ENCODE measurements at regions not wholly inside any gene's neighbourhood (a gene's known extent, or its start where the extent isn't known, plus 50 kb on each side); places are given as distances from the start of the nearest gene placed in this dataset.

- Mint-ChIP-seq H3K27me3 (no peaks in the 10 kb centered on the region), H3K9me3 (peaks cover 34% of the 10 kb centered on the region), H3K27ac (ENCODE audit: low read depth) (no peak overlapping the region), H3K4me3 (no peak overlapping the region), H3K36me3 (ENCODE audit: insufficient read depth) (peaks cover 2% of the 10 kb centered on the region), H3K4me1 (no peaks in the 10 kb centered on the region)
- no peak for ATAC-seq (replicated peaks; ENCODE audit: extremely low read depth, poor library complexity, severe bottlenecking)
- DNase-seq (ENCODE audit: low spot score in 2 of 2): no peak
Observed at GRCh38 chr6:114576330-114576729, 233.5 kb upstream of the HS3ST5 start.

- Mint-ChIP-seq H3K4me3 (no peak overlapping the region), H3K9me3 (peaks cover 24% of the 10 kb centered on the region)
Observed at GRCh38 chr6:114569669-114570068, 226.8 kb upstream of the HS3ST5 start.

GRCh38 chr6:114564302-114564933, 221.6 kb upstream of the HS3ST5 start:
- Mint-ChIP-seq H3K9me3 (peaks cover 32% of the 10 kb centered on the region), H3K36me3 (ENCODE audit: insufficient read depth) (no peaks in the 10 kb centered on the region), H3K4me1 (no peaks in the 10 kb centered on the region), H3K27me3 (no peaks in the 10 kb centered on the region), H3K27ac (ENCODE audit: low read depth) (no peak overlapping the region), H3K4me3 (no peak overlapping the region)
- no peak for ATAC-seq (replicated peaks; ENCODE audit: extremely low read depth, poor library complexity, severe bottlenecking)
- DNase-seq (ENCODE audit: low spot score in 2 of 2): no peak

More at GRCh38 chr6:114569669-114570068, 226.8 kb upstream of the HS3ST5 start:
- ATAC-seq (replicated peaks; ENCODE audit: extremely low read depth, poor library complexity, severe bottlenecking): no peak
- Mint-ChIP-seq H3K36me3 (ENCODE audit: insufficient read depth) (no peaks in the 10 kb centered on the region), H3K27ac (ENCODE audit: low read depth) (no peak overlapping the region), H3K4me1 (no peaks in the 10 kb centered on the region), H3K27me3 (no peaks in the 10 kb centered on the region)
- DNase-seq (ENCODE audit: low spot score in 2 of 2): no peak

- no peak overlapping the region for H3K4me3 Mint-ChIP-seq
- DNase-seq (ENCODE audit: low spot score in 2 of 2) (no peak), ATAC-seq (replicated peaks; ENCODE audit: extremely low read depth, poor library complexity, severe bottlenecking) (no peak)
- no peaks in the 10 kb centered on the region for H3K36me3 Mint-ChIP-seq (ENCODE audit: insufficient read depth)
- no peak overlapping the region for H3K27ac Mint-ChIP-seq (ENCODE audit: low read depth)
- H3K4me1 Mint-ChIP-seq: no peaks in the 10 kb centered on the region
- no peaks in the 10 kb centered on the region for H3K27me3 Mint-ChIP-seq
- H3K9me3 Mint-ChIP-seq: peaks cover 18% of the 10 kb centered on the region
Observed at GRCh38 chr6:114559419-114559818, 216.6 kb upstream of the HS3ST5 start.

- no peak for DNase-seq (ENCODE audit: low spot score in 2 of 2)
- no peak for ATAC-seq (replicated peaks; ENCODE audit: extremely low read depth, poor library complexity, severe bottlenecking)
- Mint-ChIP-seq H3K4me3 (no peak overlapping the region), H3K27me3 (no peaks in the 10 kb centered on the region), H3K9me3 (peaks cover 11% of the 10 kb centered on the region), H3K27ac (ENCODE audit: low read depth) (no peak overlapping the region), H3K36me3 (ENCODE audit: insufficient read depth) (no peaks in the 10 kb centered on the region), H3K4me1 (no peaks in the 10 kb centered on the region)
Observed at GRCh38 chr6:114558153-114558552, 215.3 kb upstream of the HS3ST5 start.

GRCh38 chr6:114556846-114557488, 214.1 kb upstream of the HS3ST5 start:
- H3K27me3 Mint-ChIP-seq: no peaks in the 10 kb centered on the region
- H3K9me3 Mint-ChIP-seq: peaks cover 21% of the 10 kb centered on the region
- H3K4me3 Mint-ChIP-seq: no peak overlapping the region
- no peaks in the 10 kb centered on the region for H3K36me3 Mint-ChIP-seq (ENCODE audit: insufficient read depth)
- H3K4me1 Mint-ChIP-seq: no peaks in the 10 kb centered on the region
- H3K27ac Mint-ChIP-seq (ENCODE audit: low read depth): no peak overlapping the region
- no peak for DNase-seq (ENCODE audit: low spot score in 2 of 2)
- no peak for ATAC-seq (replicated peaks; ENCODE audit: extremely low read depth, poor library complexity, severe bottlenecking)

GRCh38 chr6:114550316-114550715, 207.5 kb upstream of the HS3ST5 start:
- Mint-ChIP-seq H3K9me3 (peaks cover 25% of the 10 kb centered on the region), H3K36me3 (ENCODE audit: insufficient read depth) (no peaks in the 10 kb centered on the region), H3K4me3 (no peak overlapping the region), H3K27ac (ENCODE audit: low read depth) (no peak overlapping the region), H3K27me3 (no peaks in the 10 kb centered on the region), H3K4me1 (no peaks in the 10 kb centered on the region)
- DNase-seq (ENCODE audit: low spot score in 2 of 2) (no peak), ATAC-seq (replicated peaks; ENCODE audit: extremely low read depth, poor library complexity, severe bottlenecking) (no peak)

- DNase-seq (ENCODE audit: low spot score in 2 of 2): no peak
- no peak for ATAC-seq (replicated peaks; ENCODE audit: extremely low read depth, poor library complexity, severe bottlenecking)
- Mint-ChIP-seq H3K4me1 (no peaks in the 10 kb centered on the region), H3K27me3 (no peaks in the 10 kb centered on the region), H3K36me3 (ENCODE audit: insufficient read depth) (peaks cover 1% of the 10 kb centered on the region), H3K27ac (ENCODE audit: low read depth) (no peak overlapping the region), H3K9me3 (peaks cover 14% of the 10 kb centered on the region), H3K4me3 (no peak overlapping the region)
Observed at GRCh38 chr6:114543696-114544095, 200.9 kb upstream of the HS3ST5 start.

GRCh38 chr6:114541794-114542193, 199.0 kb upstream of the HS3ST5 start:
- no peak overlapping the region for H3K27ac Mint-ChIP-seq (ENCODE audit: low read depth)
- H3K27me3 Mint-ChIP-seq: no peaks in the 10 kb centered on the region

GRCh38 chr6:114537977-114538376, 195.2 kb upstream of the HS3ST5 start:
- Mint-ChIP-seq H3K27ac (ENCODE audit: low read depth) (no peak overlapping the region), H3K4me3 (no peak overlapping the region), H3K4me1 (no peaks in the 10 kb centered on the region), H3K36me3 (ENCODE audit: insufficient read depth) (peaks cover 1% of the 10 kb centered on the region), H3K27me3 (no peaks in the 10 kb centered on the region), H3K9me3 (peaks cover 10% of the 10 kb centered on the region)
- DNase-seq (ENCODE audit: low spot score in 2 of 2) (no peak), ATAC-seq (replicated peaks; ENCODE audit: extremely low read depth, poor library complexity, severe bottlenecking) (no peak)

More at GRCh38 chr6:114541794-114542193, 199.0 kb upstream of the HS3ST5 start:
- peaks cover 18% of the 10 kb centered on the region for H3K9me3 Mint-ChIP-seq
- no peaks in the 10 kb centered on the region for H3K4me1 Mint-ChIP-seq
- ATAC-seq (replicated peaks; ENCODE audit: extremely low read depth, poor library complexity, severe bottlenecking) (no peak), DNase-seq (ENCODE audit: low spot score in 2 of 2) (no peak)
- H3K36me3 Mint-ChIP-seq (ENCODE audit: insufficient read depth): peaks cover 1% of the 10 kb centered on the region
- H3K4me3 Mint-ChIP-seq: no peak overlapping the region

GRCh38 chr6:114534813-114535212, 192.0 kb upstream of the HS3ST5 start:
- DNase-seq (ENCODE audit: low spot score in 2 of 2) (no peak), ATAC-seq (replicated peaks; ENCODE audit: extremely low read depth, poor library complexity, severe bottlenecking) (no peak)
- Mint-ChIP-seq H3K9me3 (peaks cover 5% of the 10 kb centered on the region), H3K4me3 (no peak overlapping the region), H3K27ac (ENCODE audit: low read depth) (no peak overlapping the region), H3K36me3 (ENCODE audit: insufficient read depth) (no peaks in the 10 kb centered on the region), H3K4me1 (no peaks in the 10 kb centered on the region), H3K27me3 (no peaks in the 10 kb centered on the region)

- Mint-ChIP-seq H3K4me1 (no peaks in the 10 kb centered on the region), H3K36me3 (ENCODE audit: insufficient read depth) (peaks cover 5% of the 10 kb centered on the region), H3K4me3 (no peak overlapping the region), H3K9me3 (peaks cover 23% of the 10 kb centered on the region), H3K27ac (ENCODE audit: low read depth) (no peak overlapping the region), H3K27me3 (no peaks in the 10 kb centered on the region)
- no peak for ATAC-seq (replicated peaks; ENCODE audit: extremely low read depth, poor library complexity, severe bottlenecking)
- DNase-seq (ENCODE audit: low spot score in 2 of 2): no peak
Observed at GRCh38 chr6:114524081-114524480, 181.3 kb upstream of the HS3ST5 start.

- Mint-ChIP-seq H3K36me3 (ENCODE audit: insufficient read depth) (peaks cover 5% of the 10 kb centered on the region), H3K27ac (ENCODE audit: low read depth) (no peak overlapping the region), H3K4me1 (no peaks in the 10 kb centered on the region), H3K27me3 (no peaks in the 10 kb centered on the region), H3K4me3 (no peak overlapping the region), H3K9me3 (peaks cover 21% of the 10 kb centered on the region)
- ATAC-seq (replicated peaks; ENCODE audit: extremely low read depth, poor library complexity, severe bottlenecking): no peak
- DNase-seq (ENCODE audit: low spot score in 2 of 2): no peak
Observed at GRCh38 chr6:114523508-114523907, 180.7 kb upstream of the HS3ST5 start.

Data from central memory CD8-positive, alpha-beta T cell (primary cell).